Testis (tissue), 2 donors: ENCODE measurements at regions not wholly inside any gene's neighbourhood (a gene's known extent, or its start where the extent isn't known, plus 50 kb on each side); places are given as distances from the start of the nearest gene placed in this dataset.

Experiments
- CTCF ChIP-seq, 3 experiments: fragments of 450-650 bp in 2 of 3; fragments of 200-600 bp in 1 of 3; sonication (generic) in 1 of 3; IDR thresholded peaks; one replicate each; pipeline ENCODE4 v1.5.1; 2016 to 2019; ENCODE audit warnings: antibody characterized with exemption in 3 of 3, mild to moderate bottlenecking in 2 of 3, moderate library complexity in 1 of 3
- POLR2A ChIP-seq: fragments of 450-650 bp; IDR thresholded peaks from one replicate; pipeline ENCODE4 v1.6.1; 2017; ENCODE audit warnings: antibody characterized with exemption, mild to moderate bottlenecking, moderate library complexity

GRCh38 chr1:209421978-209422680 lies 161.4 kb upstream of the CAMK1G start:
- TF ChIP-seq CTCF (IDR thresholded peaks at IDR 0.05) (no peak), POLR2A (no peak)
